ENCODE measurements at regions not wholly inside any gene's neighbourhood (a gene's known extent, or its start where the extent isn't known, plus 50 kb on each side); places are given as distances from the start of the nearest gene placed in this dataset.

DNA sequence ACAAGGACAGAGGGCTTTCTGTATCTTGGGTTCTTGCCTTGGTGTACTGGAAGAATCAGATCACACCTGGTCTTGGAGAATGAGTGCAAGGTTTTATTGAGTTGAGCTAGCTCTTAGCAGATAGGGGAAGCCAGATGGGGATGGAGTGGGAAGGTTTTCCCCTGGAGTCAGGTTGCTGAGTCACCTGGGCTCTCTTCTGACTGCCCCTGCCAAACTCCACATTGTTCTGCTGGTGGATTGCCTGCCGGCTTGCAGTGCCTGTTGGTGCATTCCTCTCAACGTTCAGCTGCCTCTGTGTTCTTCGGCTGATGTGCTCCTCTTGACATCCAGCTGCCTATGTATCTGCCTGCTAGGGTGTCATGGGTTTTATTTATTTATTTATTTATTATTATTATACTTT lies 1431.1 kb downstream of the CDH8 start:
- no peak for TF ChIP-seq CTCF (IDR thresholded peaks at IDR 0.05; ENCODE audit: low read depth, low read length, missing control alignments)
- DNase-seq: no peak
- Histone ChIP-seq H3K27ac (no peak overlapping the region), H3K27me3 (replicated peaks) (no peaks in the 10 kb centered on the region), H3K4me3 (ENCODE audit: low read depth, low read length) (no peak overlapping the region), H3K36me3 (replicated peaks) (no peaks in the 10 kb centered on the region)
- in situ Hi-C loops (cut with HindIII; ENCODE audit: low pct_ligation_motif_present, low sequenced_read_pairs): no loop called here

- TF ChIP-seq CTCF (IDR thresholded peaks at IDR 0.05; ENCODE audit: low read depth, low read length, missing control alignments): no peak
- in situ Hi-C loops (cut with HindIII; ENCODE audit: low pct_ligation_motif_present, low sequenced_read_pairs): no loop called here
- no peak for DNase-seq
- H3K27ac ChIP-seq: no peak overlapping the region
- H3K27me3 ChIP-seq (replicated peaks): no peaks in the 10 kb centered on the region
- no peak overlapping the region for H3K4me3 ChIP-seq (ENCODE audit: low read depth, low read length)
- H3K36me3 ChIP-seq (replicated peaks): no peaks in the 10 kb centered on the region
Observed at GRCh38 chr16:60586493-60586892, 1449.7 kb downstream of the CDH8 start.

DNA sequence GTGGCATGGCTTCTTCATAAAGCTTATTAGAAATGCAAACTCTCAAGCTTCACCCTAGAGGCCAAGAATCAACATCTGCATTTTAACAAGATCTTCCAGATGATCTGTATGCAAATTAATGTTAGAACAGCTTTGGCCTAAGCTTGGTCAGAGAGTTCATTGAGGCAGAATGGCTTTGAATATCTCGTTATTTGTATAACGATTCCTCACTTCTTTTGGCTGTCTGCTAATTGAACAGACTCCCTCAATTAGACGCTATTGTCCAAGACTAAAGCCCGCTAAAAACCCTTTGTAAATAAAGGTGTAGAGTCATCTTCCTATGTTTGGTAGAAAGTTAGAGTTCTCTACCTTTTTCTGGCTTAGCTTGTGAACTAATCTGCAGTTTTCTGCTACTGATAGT lies 1453.7 kb downstream of the CDH8 start:
- Histone ChIP-seq H3K4me3 (ENCODE audit: low read depth, low read length) (no peak overlapping the region), H3K27me3 (replicated peaks) (no peaks in the 10 kb centered on the region), H3K27ac (no peak overlapping the region), H3K36me3 (replicated peaks) (no peaks in the 10 kb centered on the region)
- in situ Hi-C loops (cut with HindIII; ENCODE audit: low pct_ligation_motif_present, low sequenced_read_pairs): no loop called here
- no peak for TF ChIP-seq CTCF (IDR thresholded peaks at IDR 0.05; ENCODE audit: low read depth, low read length, missing control alignments)
- DNase-seq: no peak

- Histone ChIP-seq H3K27ac (no peak overlapping the region), H3K4me3 (ENCODE audit: low read depth, low read length) (no peak overlapping the region)
- DNase-seq: no peak
Observed at GRCh38 chr16:60566901-60567300, 1469.3 kb downstream of the CDH8 start.

GRCh38 chr16:60564588-60564987 lies 1471.7 kb downstream of the CDH8 start:
- no peak for TF ChIP-seq CTCF (IDR thresholded peaks at IDR 0.05; ENCODE audit: low read depth, low read length, missing control alignments)
- in situ Hi-C loops (cut with HindIII; ENCODE audit: low pct_ligation_motif_present, low sequenced_read_pairs): no loop called here
- no peak for DNase-seq
- Histone ChIP-seq H3K4me3 (ENCODE audit: low read depth, low read length) (no peak overlapping the region), H3K27ac (no peak overlapping the region), H3K27me3 (replicated peaks) (no peaks in the 10 kb centered on the region), H3K36me3 (replicated peaks) (no peaks in the 10 kb centered on the region)

More at GRCh38 chr16:60566901-60567300, 1469.3 kb downstream of the CDH8 start:
- no peak for TF ChIP-seq CTCF (IDR thresholded peaks at IDR 0.05; ENCODE audit: low read depth, low read length, missing control alignments)
- Histone ChIP-seq H3K36me3 (replicated peaks) (no peaks in the 10 kb centered on the region), H3K27me3 (replicated peaks) (no peaks in the 10 kb centered on the region)
- in situ Hi-C loops (cut with HindIII; ENCODE audit: low pct_ligation_motif_present, low sequenced_read_pairs): no loop called here

DNA sequence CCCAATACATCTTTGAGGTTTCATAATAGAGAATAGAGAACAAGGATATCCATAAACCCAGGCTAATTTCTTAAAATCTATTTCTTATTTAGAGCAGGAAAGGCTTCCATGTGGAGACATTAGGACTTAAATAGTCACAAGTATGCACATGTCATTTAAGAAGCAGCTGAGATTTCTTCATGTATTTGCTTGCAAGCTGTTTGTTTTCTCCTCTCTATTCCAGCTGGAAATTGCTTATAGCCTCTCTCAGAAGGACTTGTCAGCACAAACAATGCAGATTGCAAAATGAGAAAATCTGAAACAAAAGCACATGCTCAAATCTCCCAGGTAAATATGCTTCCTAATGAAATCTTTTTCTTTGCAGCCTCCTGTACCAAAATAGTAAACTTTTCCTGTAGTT lies 1473.1 kb downstream of the CDH8 start:
- H3K27ac ChIP-seq: no peak overlapping the region
- no peak for TF ChIP-seq CTCF (IDR thresholded peaks at IDR 0.05; ENCODE audit: low read depth, low read length, missing control alignments)
- in situ Hi-C loops (cut with HindIII; ENCODE audit: low pct_ligation_motif_present, low sequenced_read_pairs): no loop called here

More for the DNA sequence above, 1473.1 kb downstream of the CDH8 start:
- no peaks in the 10 kb centered on the region for H3K36me3 ChIP-seq (replicated peaks)
- H3K27me3 ChIP-seq (replicated peaks): no peaks in the 10 kb centered on the region
- DNase-seq: no peak
- no peak overlapping the region for H3K4me3 ChIP-seq (ENCODE audit: low read depth, low read length)
